ENCODE measurements at regions not wholly inside any gene's neighbourhood (a gene's known extent, or its start where the extent isn't known, plus 50 kb on each side); places are given as distances from the start of the nearest gene placed in this dataset.

DNA sequence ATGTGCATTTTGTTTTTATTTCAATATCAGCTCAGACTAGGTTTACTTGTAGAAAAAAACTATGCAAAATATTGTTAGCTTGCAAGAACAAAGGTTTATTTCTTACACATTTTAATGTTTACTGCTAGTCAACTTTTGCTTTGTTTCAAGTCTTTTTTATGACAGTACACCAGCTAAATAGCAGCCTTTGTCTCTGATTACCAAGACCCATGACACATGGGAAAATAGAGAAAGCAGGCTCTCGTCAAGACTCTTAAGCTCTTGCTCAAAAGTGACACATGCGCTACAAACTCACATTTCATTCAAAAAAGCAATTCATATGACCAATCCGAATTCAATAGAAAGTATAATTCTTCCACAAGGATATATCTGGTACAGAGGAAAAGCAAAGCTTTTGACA is 642.3 kb upstream of the SLITRK1 start:
- TF ChIP-seq, protein P1, sequence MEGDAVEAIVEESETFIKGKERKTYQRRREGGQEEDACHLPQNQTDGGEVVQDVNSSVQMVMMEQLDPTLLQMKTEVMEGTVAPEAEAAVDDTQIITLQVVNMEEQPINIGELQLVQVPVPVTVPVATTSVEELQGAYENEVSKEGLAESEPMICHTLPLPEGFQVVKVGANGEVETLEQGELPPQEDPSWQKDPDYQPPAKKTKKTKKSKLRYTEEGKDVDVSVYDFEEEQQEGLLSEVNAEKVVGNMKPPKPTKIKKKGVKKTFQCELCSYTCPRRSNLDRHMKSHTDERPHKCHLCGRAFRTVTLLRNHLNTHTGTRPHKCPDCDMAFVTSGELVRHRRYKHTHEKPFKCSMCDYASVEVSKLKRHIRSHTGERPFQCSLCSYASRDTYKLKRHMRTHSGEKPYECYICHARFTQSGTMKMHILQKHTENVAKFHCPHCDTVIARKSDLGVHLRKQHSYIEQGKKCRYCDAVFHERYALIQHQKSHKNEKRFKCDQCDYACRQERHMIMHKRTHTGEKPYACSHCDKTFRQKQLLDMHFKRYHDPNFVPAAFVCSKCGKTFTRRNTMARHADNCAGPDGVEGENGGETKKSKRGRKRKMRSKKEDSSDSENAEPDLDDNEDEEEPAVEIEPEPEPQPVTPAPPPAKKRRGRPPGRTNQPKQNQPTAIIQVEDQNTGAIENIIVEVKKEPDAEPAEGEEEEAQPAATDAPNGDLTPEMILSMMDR (IDR thresholded peaks at IDR 0.05), result no peak
- TF ChIP-seq POLR2A (IDR thresholded peaks at IDR 0.05), result no peak
- TF ChIP-seq POLR2AphosphoS5 (IDR thresholded peaks at IDR 0.05), result no peak
- no peak for TF ChIP-seq EP300 (IDR thresholded peaks at IDR 0.05; ENCODE audit: low read depth)
